ENCODE measurements at regions not wholly inside any gene's neighbourhood (a gene's known extent, or its start where the extent isn't known, plus 50 kb on each side); places are given as distances from the start of the nearest gene placed in this dataset.

DNA sequence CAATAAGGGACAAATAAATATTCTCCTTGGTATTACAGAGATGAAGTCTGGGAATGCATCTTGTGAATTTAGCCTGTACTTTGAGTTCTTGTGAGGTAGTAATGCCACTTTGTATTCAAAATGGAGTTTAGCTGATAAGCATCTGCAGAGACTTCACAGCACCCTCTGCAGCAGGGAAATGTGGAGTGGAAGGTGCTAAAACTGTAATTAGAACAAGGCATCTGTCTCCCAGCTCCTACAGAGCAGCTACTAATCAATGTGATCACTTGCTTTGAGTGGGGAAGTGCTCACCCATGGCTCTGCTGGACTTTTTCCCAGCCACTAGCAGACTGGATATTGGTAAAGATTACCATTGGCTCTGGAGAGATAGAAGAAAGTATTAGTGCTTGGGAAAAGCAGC is 56.2 kb upstream of the TMEFF2 start:
- TF ChIP-seq, protein P1, sequence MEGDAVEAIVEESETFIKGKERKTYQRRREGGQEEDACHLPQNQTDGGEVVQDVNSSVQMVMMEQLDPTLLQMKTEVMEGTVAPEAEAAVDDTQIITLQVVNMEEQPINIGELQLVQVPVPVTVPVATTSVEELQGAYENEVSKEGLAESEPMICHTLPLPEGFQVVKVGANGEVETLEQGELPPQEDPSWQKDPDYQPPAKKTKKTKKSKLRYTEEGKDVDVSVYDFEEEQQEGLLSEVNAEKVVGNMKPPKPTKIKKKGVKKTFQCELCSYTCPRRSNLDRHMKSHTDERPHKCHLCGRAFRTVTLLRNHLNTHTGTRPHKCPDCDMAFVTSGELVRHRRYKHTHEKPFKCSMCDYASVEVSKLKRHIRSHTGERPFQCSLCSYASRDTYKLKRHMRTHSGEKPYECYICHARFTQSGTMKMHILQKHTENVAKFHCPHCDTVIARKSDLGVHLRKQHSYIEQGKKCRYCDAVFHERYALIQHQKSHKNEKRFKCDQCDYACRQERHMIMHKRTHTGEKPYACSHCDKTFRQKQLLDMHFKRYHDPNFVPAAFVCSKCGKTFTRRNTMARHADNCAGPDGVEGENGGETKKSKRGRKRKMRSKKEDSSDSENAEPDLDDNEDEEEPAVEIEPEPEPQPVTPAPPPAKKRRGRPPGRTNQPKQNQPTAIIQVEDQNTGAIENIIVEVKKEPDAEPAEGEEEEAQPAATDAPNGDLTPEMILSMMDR (IDR thresholded peaks at IDR 0.05; ENCODE audit: low read depth, low read length) = no peak
- no peak for DNase-seq
- no peak overlapping the region for H3K4me3 ChIP-seq (ENCODE audit: low read depth, low read length)
- no peaks in the 10 kb centered on the region for H3K27me3 ChIP-seq (ENCODE audit: insufficient read depth, low read depth, severe bottlenecking)
- no peaks in the 10 kb centered on the region for H3K9me3 ChIP-seq (ENCODE audit: severe bottlenecking)
- H3K27ac ChIP-seq = no peak overlapping the region
- no peaks in the 10 kb centered on the region for H3K36me3 ChIP-seq

DNA sequence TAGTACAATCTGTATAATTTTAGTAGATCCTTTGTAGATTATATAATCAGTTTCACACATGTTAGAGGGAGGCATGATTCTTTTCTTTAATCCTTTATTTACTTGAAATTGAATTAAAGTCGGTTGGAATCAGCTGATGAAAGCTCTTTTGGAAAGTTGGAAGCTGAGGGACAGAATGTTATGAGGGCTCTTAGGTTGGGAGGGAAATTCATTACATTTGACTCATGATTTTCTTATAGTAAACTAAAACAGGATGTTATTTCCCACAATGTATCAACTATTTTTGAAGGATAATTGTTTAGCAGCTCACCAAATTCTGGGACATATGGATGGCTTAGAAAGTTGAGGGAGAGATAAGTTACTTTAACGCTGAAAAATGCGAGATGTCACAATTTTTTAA is 52.7 kb upstream of the TMEFF2 start:
- Histone ChIP-seq H3K27ac (no peak overlapping the region), H3K36me3 (no peaks in the 10 kb centered on the region), H3K4me3 (ENCODE audit: low read depth, low read length) (no peak overlapping the region), H3K27me3 (ENCODE audit: insufficient read depth, low read depth, severe bottlenecking) (no peaks in the 10 kb centered on the region), H3K9me3 (ENCODE audit: severe bottlenecking) (no peaks in the 10 kb centered on the region)
- TF ChIP-seq, protein P1 (IDR thresholded peaks at IDR 0.05; ENCODE audit: low read depth, low read length) = no peak
- DNase-seq = no peak

DNA sequence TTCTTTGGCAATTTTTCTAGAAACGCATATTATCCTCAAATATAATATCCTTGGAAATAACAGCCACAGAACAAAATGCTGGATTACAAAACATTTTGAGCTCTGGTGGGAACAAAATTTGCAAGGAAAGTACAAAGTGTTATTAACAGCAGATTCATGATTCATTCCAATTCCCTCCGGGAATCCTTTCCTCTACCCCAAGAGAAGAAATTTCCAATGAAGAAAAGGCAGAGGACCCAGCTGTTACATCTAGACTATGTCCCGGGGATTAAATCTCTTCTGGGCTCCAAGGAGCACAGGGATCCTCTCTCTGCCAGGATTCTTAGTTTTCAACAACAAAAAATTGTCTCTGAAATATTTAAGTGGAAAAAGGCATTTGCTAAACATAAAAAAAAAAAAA is 51.6 kb upstream of the TMEFF2 start:
- H3K4me3 ChIP-seq (ENCODE audit: low read depth, low read length) = no peak overlapping the region
- no peak for DNase-seq
- no peaks in the 10 kb centered on the region for H3K27me3 ChIP-seq (ENCODE audit: insufficient read depth, low read depth, severe bottlenecking)
- H3K9me3 ChIP-seq (ENCODE audit: severe bottlenecking) = no peaks in the 10 kb centered on the region
- TF ChIP-seq, protein P1 (IDR thresholded peaks at IDR 0.05; ENCODE audit: low read depth, low read length) = no peak
- H3K27ac ChIP-seq = no peak overlapping the region
- no peaks in the 10 kb centered on the region for H3K36me3 ChIP-seq

DNA sequence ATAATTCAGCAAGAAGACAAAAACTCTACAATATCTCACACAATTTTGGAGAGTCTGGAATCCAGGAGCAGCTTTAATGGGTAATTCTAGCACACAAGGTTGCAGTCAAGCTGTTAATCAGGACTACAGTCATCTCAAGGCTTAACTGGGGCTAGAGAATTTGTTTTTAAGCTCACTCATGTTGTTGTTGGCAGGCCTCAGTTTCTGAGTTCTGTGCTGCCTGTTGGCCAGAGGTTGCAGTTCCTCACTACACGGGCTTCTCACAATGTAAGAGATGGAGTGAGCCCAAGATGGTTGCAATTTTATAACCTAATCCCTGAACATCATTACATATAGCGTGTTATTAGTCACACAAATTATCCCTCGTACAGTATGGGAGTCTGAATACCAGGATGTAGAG is 50.6 kb upstream of the TMEFF2 start:
- Histone ChIP-seq H3K36me3 (no peaks in the 10 kb centered on the region), H3K4me3 (ENCODE audit: low read depth, low read length) (no peak overlapping the region), H3K27me3 (ENCODE audit: insufficient read depth, low read depth, severe bottlenecking) (no peaks in the 10 kb centered on the region), H3K9me3 (ENCODE audit: severe bottlenecking) (no peaks in the 10 kb centered on the region), H3K27ac (no peak overlapping the region)
- TF ChIP-seq, protein P1 (IDR thresholded peaks at IDR 0.05; ENCODE audit: low read depth, low read length) = no peak
- no peak for DNase-seq

Data from WERI-Rb-1 (cell line).